ENCODE measurements at regions not wholly inside any gene's neighbourhood (a gene's known extent, or its start where the extent isn't known, plus 50 kb on each side); places are given as distances from the start of the nearest gene placed in this dataset.

GRCh38 chr13:85910962-85911361, 111.7 kb upstream of the SLITRK6 start (continued):
- TF ChIP-seq ATF3 (IDR thresholded peaks at IDR 0.05), result no peak
- TF ChIP-seq TAF1 (conservative IDR thresholded peaks at IDR 0.05), result no peak
- no peak for TF ChIP-seq FOXA1 (IDR thresholded peaks at IDR 0.05)
- no peak for TF ChIP-seq SP1 (IDR thresholded peaks at IDR 0.05)
- no peak for TF ChIP-seq RXRA (IDR thresholded peaks at IDR 0.05)

- Histone ChIP-seq H3K9ac (ENCODE audit: low read depth in 1 of 2, low read length in 2 of 2) (no peak overlapping the region), H3K4me1 (ENCODE audit: control insufficient read depth in 4 of 4, insufficient read depth in 4 of 4, low read length in 3 of 4) (peaks cover 0 to 8% (median 0%) of the 10 kb centered on the region in 4 donors), H3K27ac (ENCODE audit: low read depth in 1 of 2, low read length in 2 of 2) (no peak overlapping the region), H3K27me3 (ENCODE audit: control insufficient read depth in 4 of 4, insufficient read depth in 4 of 4, low read length in 3 of 4) (no peaks in the 10 kb centered on the region), H3K4me3 (ENCODE audit: low read depth in 1 of 3, low read length in 3 of 3) (no peak overlapping the region), H3K36me3 (ENCODE audit: control insufficient read depth in 4 of 4, insufficient read depth in 3 of 4, low read depth in 1 of 4, low read length in 3 of 4) (no peaks in the 10 kb centered on the region), H3K9me3 (ENCODE audit: control insufficient read depth in 4 of 4, low read length in 3 of 4) (no peaks in the 10 kb centered on the region)
- DNase-seq (ENCODE audit: low spot score), result no peak
- TF ChIP-seq TAF1 (conservative IDR thresholded peaks at IDR 0.05), result no peak
- no peak for TF ChIP-seq ATF3 (IDR thresholded peaks at IDR 0.05)
- TF ChIP-seq HNF4A (conservative IDR thresholded peaks at IDR 0.05), result peak; percentile 79 to 84
- no peak for TF ChIP-seq REST (IDR thresholded peaks at IDR 0.05)
- peak; percentile 71 to 77 for TF ChIP-seq RXRA (IDR thresholded peaks at IDR 0.05)
- TF ChIP-seq FOXA1 (IDR thresholded peaks at IDR 0.05), result no peak
- TF ChIP-seq HNF4G (IDR thresholded peaks at IDR 0.05), result peak; percentile 41
- no peak for TF ChIP-seq NR2F2 (IDR thresholded peaks at IDR 0.05)
- no peak for TF ChIP-seq MAX (IDR thresholded peaks at IDR 0.05)
- no peak for TF ChIP-seq GABPA (IDR thresholded peaks at IDR 0.05 in 1 of 2, conservative IDR thresholded peaks at IDR 0.05 in 1 of 2)
- no peak for TF ChIP-seq YY1 (IDR thresholded peaks at IDR 0.05)
- no peak for TF ChIP-seq EGR1 (IDR thresholded peaks at IDR 0.05; ENCODE audit: low read depth in 2 of 2)
- TF ChIP-seq ZBTB33 (IDR thresholded peaks at IDR 0.05), result no peak
- TF ChIP-seq JUND (IDR thresholded peaks at IDR 0.05), result peak in 1 of 2 donors; percentile 21
- TF ChIP-seq, protein P1, sequence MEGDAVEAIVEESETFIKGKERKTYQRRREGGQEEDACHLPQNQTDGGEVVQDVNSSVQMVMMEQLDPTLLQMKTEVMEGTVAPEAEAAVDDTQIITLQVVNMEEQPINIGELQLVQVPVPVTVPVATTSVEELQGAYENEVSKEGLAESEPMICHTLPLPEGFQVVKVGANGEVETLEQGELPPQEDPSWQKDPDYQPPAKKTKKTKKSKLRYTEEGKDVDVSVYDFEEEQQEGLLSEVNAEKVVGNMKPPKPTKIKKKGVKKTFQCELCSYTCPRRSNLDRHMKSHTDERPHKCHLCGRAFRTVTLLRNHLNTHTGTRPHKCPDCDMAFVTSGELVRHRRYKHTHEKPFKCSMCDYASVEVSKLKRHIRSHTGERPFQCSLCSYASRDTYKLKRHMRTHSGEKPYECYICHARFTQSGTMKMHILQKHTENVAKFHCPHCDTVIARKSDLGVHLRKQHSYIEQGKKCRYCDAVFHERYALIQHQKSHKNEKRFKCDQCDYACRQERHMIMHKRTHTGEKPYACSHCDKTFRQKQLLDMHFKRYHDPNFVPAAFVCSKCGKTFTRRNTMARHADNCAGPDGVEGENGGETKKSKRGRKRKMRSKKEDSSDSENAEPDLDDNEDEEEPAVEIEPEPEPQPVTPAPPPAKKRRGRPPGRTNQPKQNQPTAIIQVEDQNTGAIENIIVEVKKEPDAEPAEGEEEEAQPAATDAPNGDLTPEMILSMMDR (IDR thresholded peaks at IDR 0.05; ENCODE audit: low read depth, low read length, missing input control), result no peak
- no peak for TF ChIP-seq FOXA2 (IDR thresholded peaks at IDR 0.05)
- TF ChIP-seq SP1 (IDR thresholded peaks at IDR 0.05), result peak; percentile 61
- no peak for TF ChIP-seq RAD21 (IDR thresholded peaks at IDR 0.05)
- WGBS, result 35% methylated on average over 2 of the region's 2 CpGs
Observed at GRCh38 chr13:85900521-85900920, 101.3 kb upstream of the SLITRK6 start.

Measured in liver (tissue), 8 donors.